ENCODE measurements at regions not wholly inside any gene's neighbourhood (a gene's known extent, or its start where the extent isn't known, plus 50 kb on each side); places are given as distances from the start of the nearest gene placed in this dataset.

GRCh38 chr6:19538096-19538495 is 299.1 kb upstream of the ID4 start:
- no peaks in the 10 kb centered on the region for H3K79me2 ChIP-seq (ENCODE audit: control insufficient read depth, low read length)
- no peaks in the 10 kb centered on the region for H3K9me3 ChIP-seq (ENCODE audit: control insufficient read depth, insufficient read depth, low read length)
- no peaks in the 10 kb centered on the region for H4K20me1 ChIP-seq (ENCODE audit: control insufficient read depth, insufficient read depth, low read depth, low read length)
- H3K4me3 ChIP-seq (ENCODE audit: low read length), result no peak overlapping the region
- H3K4me2 ChIP-seq (ENCODE audit: low read length), result no peak overlapping the region
- no peak for TF ChIP-seq CTCF (IDR thresholded peaks at IDR 0.05; ENCODE audit: low read depth, low read length, poor library complexity, severe bottlenecking)
- TF ChIP-seq EZH2phosphoT487 (IDR thresholded peaks at IDR 0.05; ENCODE audit: borderline replicate concordance, low read length), result no peak
- no peaks in the 10 kb centered on the region for H3K27me3 ChIP-seq (ENCODE audit: control insufficient read depth, low read length)
- no peaks in the 10 kb centered on the region for H3F3A ChIP-seq (ENCODE audit: control insufficient read depth, insufficient read depth)
- no peaks in the 10 kb centered on the region for H3K36me3 ChIP-seq (ENCODE audit: control insufficient read depth, low read length)
- no peaks in the 10 kb centered on the region for H3K9me2 ChIP-seq (replicated peaks; ENCODE audit: control insufficient read depth, low read length)
- H3K4me1 ChIP-seq (ENCODE audit: control insufficient read depth, low read length), result no peaks in the 10 kb centered on the region
- H3K27ac ChIP-seq (ENCODE audit: low read depth, low read length), result no peak overlapping the region

- TF ChIP-seq CTCF (IDR thresholded peaks at IDR 0.05; ENCODE audit: low read depth, low read length, poor library complexity, severe bottlenecking), result no peak
- TF ChIP-seq EZH2phosphoT487 (IDR thresholded peaks at IDR 0.05; ENCODE audit: borderline replicate concordance, low read length), result no peak
- Histone ChIP-seq H3K27ac (ENCODE audit: low read depth, low read length) (no peak overlapping the region), H3K79me2 (ENCODE audit: control insufficient read depth, low read length) (no peaks in the 10 kb centered on the region), H3K4me3 (ENCODE audit: low read length) (no peak overlapping the region), H3K9me2 (replicated peaks; ENCODE audit: control insufficient read depth, low read length) (no peaks in the 10 kb centered on the region), H4K20me1 (ENCODE audit: control insufficient read depth, insufficient read depth, low read depth, low read length) (no peaks in the 10 kb centered on the region), H3K4me1 (ENCODE audit: control insufficient read depth, low read length) (peaks cover 33% of the 10 kb centered on the region), H3K9me3 (ENCODE audit: control insufficient read depth, insufficient read depth, low read length) (no peaks in the 10 kb centered on the region), H3F3A (ENCODE audit: control insufficient read depth, insufficient read depth) (peaks cover 3% of the 10 kb centered on the region; the same call in 1 of the 2 replicates), H3K4me2 (ENCODE audit: low read length) (no peak overlapping the region), H3K36me3 (ENCODE audit: control insufficient read depth, low read length) (no peaks in the 10 kb centered on the region), H3K27me3 (ENCODE audit: control insufficient read depth, low read length) (no peaks in the 10 kb centered on the region)
These were observed 289.7 kb upstream of the ID4 start for GRCh38 chr6:19547507-19547906.

- Histone ChIP-seq H3K4me2 (ENCODE audit: low read length) (no peak overlapping the region), H3K27me3 (ENCODE audit: control insufficient read depth, low read length) (no peaks in the 10 kb centered on the region), H3K27ac (ENCODE audit: low read depth, low read length) (no peak overlapping the region), H3K36me3 (ENCODE audit: control insufficient read depth, low read length) (no peaks in the 10 kb centered on the region), H3K4me3 (ENCODE audit: low read length) (no peak overlapping the region), H3K4me1 (ENCODE audit: control insufficient read depth, low read length) (peaks cover 41% of the 10 kb centered on the region), H3K9me2 (replicated peaks; ENCODE audit: control insufficient read depth, low read length) (no peaks in the 10 kb centered on the region), H4K20me1 (ENCODE audit: control insufficient read depth, insufficient read depth, low read depth, low read length) (no peaks in the 10 kb centered on the region), H3K79me2 (ENCODE audit: control insufficient read depth, low read length) (no peaks in the 10 kb centered on the region), H3F3A (ENCODE audit: control insufficient read depth, insufficient read depth) (peaks cover 3% of the 10 kb centered on the region; the same call in 1 of the 2 replicates), H3K9me3 (ENCODE audit: control insufficient read depth, insufficient read depth, low read length) (peaks cover 9% of the 10 kb centered on the region; the same call in 1 of the 2 replicates)
- TF ChIP-seq EZH2phosphoT487 (IDR thresholded peaks at IDR 0.05; ENCODE audit: borderline replicate concordance, low read length), result no peak
- TF ChIP-seq CTCF (IDR thresholded peaks at IDR 0.05; ENCODE audit: low read depth, low read length, poor library complexity, severe bottlenecking), result peak; percentile 49
These were observed 288.1 kb upstream of the ID4 start for GRCh38 chr6:19549109-19549508.
